EL (cell line): ENCODE measurements at regions not wholly inside any gene's neighbourhood (a gene's known extent, or its start where the extent isn't known, plus 50 kb on each side); places are given as distances from the start of the nearest gene placed in this dataset.
A peak's percentile ranks its signal among the peaks of the same experiment; 100 is the strongest.

Experiments
- DNase-seq: peaks from one replicate; pipeline ENCODE4 v3.0.0-alpha.2; 2016

DNA sequence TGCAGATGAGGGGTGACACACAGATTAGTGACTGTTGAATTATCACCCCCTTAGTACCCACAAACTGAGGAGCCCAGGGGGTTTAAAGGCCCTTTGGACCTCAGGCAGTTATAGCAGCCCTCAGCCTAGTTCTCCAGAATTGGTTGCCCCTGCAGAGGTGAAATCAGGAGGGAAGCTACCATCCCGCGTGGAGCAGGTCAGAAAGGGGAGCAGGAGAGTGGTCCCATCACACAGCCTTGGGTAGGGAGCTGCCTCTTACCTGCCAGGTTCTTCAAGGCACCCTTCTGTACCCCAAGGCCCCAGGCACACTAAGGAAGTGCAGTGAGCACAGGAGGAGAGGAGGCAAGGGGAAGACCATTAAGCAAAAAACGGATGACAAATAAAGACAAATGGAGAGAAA lies 121.2 kb upstream of the TNR start:
- no peak for DNase-seq

DNA sequence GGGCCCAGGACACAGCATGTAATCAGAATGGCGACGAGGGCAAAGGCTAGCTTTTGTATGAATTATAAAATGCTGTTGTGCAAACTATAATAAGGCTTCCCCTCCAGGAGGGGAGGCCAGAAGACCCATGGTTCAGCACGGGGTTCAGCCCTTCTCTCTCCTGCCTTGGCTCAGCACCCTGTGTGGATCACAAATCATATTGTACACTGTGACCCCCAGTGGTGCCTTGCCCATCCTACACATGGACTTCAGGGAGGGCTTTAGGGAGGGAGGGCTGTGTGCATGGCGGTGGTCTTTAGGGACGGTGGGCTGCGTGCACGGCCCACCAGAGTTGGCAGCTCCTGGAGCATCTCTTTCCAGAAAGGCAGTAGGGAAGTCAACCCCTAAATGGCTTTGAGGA lies 120.8 kb upstream of the TNR start:
- DNase-seq, result no peak

DNA sequence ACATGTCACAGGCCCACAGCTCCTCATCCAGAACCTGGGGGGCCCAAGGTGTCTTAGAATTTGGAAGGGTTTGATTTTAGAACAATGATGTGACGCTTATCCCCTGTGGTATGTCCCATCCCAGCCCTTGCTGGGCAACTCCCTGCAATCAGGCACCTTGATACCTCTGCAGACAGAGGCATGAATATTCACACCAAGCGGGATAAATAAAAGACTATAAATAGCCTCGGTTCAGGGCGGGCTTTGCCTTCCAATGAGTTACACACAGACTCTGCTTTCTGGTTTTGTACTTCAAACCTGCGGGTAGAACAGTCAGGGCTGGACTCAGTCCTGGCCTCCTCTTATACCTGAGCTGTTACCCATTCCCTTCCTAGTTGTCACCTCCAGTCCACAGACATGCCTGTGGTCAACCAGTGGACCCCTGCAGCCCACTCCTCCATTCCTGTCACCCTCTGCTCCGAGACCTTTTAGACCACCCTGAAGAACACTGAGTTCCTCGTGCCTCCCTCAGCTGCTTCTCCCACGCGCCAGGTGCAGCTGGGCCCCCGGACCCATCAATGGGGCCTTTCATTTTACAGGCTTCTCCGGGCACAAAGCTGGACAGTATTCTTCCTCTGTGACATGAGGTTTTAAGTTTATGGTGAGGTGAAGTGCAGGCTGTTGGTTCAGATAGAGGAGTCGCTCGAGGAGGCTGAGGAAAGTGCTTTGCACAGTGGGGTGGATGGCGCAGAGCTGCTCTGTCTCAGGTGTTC lies 120.1 kb upstream of the TNR start:
- DNase-seq, result no peak

DNA sequence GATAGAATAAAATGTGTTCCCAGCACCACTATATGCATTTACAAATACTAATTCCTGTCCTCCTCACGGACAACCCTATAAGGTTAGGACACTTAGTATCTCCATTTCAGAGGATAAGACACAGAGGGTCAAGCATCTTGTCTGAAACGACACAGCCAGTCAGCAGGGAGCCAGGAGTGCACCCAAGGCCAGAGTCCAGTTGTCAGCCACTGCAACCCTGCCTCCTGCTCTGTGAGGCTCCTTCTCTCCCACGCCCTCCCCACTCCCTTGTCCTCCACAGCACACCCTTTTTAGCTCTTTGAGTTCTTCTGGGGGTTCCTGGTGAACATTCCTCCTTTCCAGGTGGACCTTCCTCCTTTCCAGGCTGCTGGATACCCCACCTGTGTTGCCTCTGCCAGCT lies 119.0 kb upstream of the TNR start:
- DNase-seq, result no peak

DNA sequence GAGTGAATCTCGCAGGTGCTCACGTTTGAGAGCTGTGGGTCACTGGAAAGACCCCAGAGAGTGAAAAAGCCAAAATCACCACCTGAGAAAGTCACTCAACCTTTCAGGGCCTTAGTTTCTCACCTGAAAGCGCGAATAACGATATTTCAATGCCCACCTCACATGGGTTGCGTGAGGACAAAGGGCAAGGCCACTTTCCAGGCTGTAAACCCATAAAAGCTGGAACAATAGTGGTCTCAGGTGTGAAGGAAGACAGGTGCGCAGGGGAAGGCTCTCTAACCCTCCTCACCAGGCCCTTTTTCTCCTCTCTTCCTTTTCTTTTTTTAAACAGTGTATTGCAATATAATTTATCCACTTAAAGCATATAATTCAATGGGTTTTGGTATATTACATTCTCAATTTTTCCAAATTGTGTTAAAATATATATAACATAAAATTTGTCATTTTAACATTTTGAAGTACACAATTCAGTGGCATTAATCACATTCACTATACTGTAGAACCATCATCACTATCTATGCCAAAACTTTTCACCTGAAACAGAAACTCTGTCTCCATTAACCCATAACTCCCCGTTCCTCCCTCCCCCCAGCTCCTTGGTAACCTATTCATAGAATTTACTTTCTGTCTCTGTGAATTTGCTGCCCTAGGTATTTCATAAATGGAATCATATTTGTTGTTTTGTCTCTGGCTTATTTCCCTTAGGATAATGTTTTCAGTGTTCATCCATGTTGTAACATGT lies 118.4 kb upstream of the TNR start:
- DNase-seq, result no peak

DNA sequence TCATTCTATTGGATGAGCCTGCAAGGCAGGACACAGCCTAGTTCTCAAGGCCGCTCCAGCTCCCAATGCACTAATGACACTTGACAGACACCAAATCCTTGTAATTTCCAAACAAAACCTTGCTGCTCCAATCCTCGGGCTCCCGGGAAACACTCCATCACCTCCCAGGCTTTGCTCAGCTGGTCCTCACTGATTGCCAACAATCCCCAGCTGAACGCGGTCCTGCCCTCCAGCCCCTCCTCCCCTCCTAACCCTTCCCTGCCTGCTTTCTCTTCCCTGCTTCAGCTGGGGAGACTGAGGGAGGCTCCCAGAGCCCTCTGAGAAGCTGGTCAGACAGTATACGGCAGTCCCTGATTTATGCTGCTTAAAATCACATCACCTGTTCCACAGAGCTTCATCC lies 114.4 kb upstream of the TNR start:
- DNase-seq, result no peak

DNA sequence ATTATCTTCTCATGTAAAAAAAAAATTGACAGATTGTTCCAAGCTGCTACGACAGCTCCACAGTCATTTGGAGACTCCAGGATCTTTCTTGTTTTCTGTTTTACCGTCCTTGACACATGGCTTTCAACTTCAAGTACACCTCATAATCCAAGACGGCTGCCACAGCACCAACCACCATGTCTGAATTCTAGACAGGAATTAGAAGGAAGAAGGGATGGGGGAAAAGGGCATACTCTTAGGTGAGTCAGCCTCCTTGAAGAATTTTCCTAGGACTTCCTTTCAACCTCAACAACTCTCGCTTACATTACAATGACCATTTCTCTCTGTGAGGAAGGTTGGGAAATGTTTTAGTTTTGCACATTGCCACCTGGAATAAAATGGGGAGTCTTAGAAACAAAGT lies 110.3 kb upstream of the TNR start:
- DNase-seq, result no peak

DNA sequence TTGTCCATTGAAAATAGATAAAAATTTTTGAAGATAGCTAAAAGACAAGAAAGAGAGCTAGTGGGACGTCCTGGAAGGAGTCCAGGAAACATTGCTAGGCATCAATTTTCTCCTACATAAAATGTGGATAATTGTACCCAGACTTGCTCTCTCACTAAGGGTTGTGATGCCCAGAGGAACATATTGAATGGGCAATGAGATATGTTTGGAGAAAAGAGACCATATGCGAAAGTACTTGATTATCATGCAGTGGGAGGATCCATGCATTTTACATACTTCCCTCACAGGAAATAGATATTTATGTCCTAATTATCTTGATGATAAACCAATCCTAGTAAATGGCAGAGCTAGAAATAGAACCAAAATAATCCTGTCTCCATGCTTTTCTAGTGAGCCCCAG lies 108.4 kb upstream of the TNR start:
- DNase-seq, result no peak

DNA sequence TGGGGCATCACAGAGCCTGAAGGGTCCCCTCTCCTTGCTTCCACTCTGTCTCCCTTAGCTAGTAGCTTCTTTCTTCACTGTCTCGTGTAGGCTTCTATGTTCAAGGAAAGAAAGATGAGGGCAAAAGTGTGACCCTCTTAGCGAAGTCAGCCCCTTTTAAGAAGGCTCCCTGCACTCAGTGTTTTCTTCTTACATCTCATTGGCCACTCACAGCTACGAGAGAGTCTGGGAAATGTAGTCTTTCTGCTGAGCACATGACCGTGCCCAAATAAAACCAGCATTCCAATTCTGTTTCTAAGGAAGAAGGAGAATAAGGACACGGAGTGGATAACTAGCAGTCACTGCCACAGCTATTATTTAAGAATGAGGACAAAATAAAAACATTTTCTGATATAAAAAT lies 104.9 kb upstream of the TNR start:
- DNase-seq, result no peak

DNA sequence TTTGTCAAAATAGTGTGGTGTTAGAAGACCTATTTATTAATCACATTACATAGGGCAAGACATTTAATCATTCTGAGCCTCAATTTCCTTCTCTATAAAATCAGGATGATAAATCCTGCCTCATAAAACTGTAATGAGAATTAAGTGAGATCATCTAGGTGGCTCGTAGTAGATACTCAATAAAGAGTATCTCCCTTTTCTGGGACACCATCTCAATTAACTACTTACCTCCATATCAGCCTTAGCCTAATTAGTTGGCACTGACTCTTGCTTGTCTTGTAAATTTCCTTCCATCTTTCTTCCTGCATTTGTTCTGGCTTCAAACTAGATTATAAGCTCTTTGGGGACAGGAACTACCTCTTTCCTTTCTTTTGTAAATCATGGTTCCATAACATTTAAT lies 102.6 kb upstream of the TNR start:
- no peak for DNase-seq

DNA sequence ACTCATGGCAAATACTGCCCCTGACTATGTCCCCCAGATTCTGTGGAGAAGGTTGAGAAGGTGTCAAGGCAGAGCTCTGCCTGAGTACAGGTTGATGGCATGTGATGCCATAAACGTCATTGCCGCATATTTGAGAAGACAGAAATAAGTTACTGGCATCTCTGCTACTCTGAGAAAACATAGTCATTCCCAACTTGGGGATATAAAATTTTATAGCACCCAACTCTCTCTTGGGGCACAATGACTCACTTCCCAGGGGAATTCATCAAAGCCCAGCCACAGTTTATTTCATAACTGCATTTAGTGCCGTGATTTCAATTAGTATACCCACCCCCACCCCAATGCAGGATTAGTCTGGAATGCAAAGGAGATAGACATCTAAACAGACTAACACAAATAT lies 101.9 kb upstream of the TNR start:
- no peak for DNase-seq

DNA sequence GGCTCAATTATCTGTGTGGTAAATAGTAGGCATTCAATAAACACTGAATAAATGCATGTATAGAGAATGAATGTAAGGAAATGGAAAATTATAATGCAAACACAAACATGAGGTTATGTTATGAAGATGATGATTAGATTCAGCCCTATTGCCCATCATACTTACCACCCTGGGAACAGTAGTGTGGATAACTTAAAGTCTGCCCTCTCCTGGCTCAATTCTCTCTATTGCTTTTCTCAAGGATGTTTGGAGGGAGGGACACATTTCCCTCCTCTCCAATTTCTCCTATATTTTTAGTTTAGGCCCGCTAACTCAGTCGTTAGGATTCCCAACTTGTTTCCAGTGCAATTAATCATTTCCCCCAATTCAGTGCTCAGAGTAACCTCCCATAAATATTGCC lies 101.5 kb upstream of the TNR start:
- no peak for DNase-seq

DNA sequence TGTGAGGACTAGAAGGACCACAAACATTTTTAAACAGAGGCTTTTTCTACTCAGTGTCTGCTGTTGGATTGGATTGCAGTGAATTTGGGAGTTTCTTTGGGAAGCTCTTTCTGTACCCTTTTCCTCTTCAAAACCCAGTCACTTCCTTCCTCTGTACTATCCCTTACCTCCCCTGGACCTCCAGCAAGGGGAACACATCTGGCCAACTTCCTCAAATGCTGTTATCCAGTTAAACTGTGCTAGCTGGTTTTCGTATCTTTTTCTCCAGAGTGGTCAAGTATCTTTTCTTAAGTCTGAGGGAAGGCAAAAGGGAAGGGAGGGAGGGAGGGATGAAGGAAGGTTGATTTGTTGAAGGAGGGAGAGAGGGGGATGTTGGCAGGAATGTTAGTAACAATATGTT lies 99.2 kb upstream of the TNR start:
- DNase-seq, result no peak

DNA sequence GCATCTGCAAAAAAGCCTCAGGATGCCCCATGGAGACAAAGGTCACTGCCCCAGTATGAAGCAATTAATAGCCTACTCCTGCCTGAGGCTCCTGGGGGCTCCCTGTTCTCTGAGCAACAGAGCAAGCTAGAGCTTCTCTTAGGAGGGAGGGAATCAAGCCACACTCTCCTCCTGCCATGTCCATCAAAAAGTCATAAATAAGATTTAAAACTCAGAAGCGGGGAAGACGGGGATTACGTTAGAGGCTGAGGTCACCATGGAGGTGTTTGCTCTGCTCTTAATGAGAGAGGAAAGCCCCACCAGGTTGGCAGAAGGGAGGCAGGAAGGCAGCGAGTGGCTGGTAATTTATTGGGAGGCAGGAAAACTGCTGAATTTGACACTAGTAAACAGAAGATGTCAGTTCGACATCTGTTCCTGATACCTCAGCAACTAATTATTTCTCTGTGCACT lies 98.4 kb upstream of the TNR start:
- DNase-seq, result no peak

DNA sequence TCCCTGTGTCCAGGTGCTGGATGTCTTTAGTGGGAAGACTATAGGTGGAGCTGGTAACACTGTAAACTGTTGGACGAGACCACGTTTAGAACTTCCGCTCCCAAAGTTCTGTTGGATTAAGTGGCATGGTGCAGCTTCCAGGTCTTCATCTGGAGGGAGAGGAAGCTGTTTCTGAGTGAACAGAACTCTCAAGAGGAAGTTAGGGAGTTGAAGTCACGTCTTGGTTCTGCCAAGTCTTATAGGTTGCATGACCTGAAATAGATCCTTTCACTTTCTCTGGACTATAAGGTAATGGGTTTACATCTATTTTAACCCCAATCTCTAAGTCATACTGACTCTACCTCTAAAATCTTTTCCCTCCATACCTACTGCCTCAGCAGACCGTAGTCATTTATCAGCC lies 97.4 kb upstream of the TNR start:
- no peak for DNase-seq

DNA sequence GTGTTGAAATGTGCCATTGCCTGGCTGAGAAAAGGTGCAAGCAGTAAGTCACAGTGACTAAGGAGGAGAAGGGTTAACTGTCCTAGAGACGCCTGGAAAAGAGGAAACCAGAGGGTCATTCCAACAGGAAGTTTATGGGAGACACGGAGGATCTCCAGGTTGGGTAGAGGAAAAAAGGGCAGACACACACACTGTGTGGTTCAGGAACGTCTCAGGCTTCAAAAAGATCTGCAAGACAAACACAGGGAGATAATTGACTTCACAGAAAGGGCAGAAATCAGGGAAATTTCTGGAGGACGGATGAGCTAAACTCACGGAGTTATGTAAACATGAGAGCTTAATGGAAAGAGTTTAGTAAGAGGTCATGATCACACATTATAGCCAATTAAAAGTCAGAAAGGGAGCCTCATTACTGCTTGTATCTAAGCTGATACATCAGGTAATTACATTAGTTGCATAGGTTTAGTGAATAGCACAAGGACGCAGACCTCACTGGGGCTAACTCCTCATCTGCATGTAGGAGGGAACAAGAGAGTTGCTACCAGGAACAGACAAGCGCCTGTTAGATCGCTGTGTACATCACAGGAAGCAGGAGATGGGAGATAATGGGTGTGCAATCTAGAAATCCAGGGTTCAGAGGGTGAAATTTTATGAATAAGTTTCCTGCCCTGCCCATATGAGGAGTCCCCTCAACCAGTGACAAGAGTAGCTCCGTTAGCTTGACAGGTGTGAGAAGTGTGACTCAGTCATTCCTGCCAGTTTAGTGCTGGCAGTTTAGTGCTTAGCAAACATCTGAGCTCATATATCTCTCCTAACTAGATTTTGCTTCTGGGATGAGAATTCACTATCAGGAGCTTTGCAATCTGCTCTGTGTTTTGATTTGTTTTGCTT lies 96.6 kb upstream of the TNR start:
- peak; percentile 33 for DNase-seq

DNA sequence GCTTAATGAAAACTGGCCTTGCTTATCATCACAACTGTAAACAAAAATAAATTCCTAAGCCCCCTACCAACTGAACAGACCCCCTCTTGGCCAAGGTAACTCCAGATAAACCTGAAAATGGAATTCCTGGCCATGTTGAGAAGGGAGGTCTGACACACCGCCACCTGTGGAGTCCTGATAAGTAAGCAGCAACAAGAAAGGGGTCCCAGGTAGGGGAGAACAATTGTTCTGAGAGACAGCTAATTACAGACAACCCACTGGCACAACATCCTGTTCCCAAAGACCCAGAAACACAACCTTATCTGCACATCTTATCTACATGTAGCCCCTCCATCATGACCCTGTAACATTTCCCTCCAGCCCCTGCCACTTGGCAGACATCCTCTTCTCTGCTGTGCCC lies 91.2 kb upstream of the TNR start:
- no peak for DNase-seq

DNA sequence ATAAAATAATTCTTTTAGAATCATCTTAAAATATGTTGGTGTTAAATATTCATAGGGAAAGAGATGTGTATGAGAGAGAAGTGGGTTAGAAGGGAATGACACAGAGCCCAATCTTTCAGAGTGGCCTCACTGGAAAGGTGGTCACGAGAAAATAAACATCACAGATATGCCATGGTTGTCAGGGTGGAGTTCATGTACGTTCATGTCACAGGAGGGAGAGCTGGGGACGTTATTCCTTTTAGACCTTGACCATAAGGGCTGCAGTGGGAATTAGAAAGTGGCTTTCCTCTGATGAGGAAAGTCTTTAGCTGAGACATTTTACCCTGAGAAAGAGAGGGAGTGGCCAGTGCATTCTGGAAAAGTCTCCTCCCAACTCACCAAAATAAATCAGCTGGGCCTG lies 90.6 kb upstream of the TNR start:
- DNase-seq, result no peak

DNA sequence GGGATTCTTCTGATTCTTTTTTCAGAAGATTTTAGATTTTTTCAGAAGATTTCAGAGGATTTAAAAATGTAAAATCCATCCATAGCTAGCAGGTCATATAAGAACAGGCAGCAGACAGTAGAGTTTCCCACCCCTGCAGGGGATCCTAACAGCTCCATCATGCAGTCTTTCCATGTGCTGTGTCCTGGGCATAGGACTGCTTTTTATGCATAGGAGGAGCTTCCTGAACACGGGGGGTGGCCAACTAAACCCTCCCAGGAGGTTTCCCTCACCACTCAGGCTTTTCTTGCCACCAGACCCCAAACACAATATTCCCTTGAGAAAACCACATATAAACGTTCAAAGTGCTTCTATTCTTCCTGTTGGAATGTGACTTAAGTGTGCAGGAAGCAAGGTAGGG lies 90.1 kb upstream of the TNR start:
- DNase-seq, result no peak

DNA sequence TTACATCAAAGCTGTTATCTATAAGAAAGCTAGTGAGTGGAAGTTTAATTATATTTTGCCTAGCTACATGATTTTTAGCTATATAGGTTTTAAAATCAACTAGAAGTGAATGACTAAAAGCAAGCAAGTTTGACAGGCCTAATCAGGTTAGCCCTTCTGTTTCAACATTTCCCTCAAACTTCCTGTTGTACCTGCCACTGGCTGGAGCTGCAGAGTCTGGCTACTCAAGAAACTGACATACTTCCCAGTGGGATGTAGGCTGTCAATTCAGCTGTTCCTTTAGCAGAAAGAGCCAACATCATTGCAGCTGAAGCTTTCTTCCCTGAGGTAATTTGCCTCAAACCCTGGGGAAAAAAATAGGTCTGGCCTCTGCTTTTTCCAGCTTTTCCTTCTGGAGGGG lies 87.1 kb upstream of the TNR start:
- DNase-seq, result no peak

DNA sequence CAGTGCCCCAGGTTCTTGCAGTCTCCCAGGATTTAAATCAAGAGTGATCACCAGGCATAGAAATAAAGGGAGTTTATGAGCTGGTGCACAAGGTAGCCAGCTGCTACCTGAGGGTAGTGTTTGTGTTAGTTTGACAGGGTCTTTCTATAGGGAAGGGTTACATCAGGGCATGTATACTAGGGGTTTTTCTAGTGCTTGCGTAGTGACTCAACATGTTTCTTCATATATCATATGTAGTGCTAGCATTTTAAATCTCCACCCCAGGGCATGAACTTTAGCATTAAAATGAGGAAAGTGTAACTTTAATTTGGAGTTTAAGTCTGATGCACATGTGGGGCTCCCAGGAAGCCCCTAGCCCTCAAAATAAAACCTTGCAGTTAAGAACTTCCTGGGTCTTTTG lies 86.5 kb upstream of the TNR start:
- no peak for DNase-seq

DNA sequence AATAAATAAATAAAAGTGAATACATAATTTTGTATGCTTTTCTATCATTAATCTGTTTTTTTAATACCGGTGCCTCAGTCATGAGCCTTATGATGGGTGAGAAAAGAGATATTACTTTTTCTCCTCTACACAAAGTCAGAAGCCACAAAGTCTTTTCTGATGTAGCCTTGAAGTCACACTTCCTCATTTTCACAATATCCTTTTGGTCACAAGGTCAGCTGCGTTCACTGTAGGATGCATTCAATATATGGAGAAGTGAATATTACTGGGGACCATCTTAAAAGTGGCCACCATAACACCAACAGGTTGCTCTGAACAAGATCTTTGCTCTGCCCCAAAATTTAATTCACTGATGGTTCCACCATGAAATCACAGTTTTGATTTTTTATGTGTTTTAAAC lies 83.3 kb upstream of the TNR start:
- DNase-seq, result no peak

DNA sequence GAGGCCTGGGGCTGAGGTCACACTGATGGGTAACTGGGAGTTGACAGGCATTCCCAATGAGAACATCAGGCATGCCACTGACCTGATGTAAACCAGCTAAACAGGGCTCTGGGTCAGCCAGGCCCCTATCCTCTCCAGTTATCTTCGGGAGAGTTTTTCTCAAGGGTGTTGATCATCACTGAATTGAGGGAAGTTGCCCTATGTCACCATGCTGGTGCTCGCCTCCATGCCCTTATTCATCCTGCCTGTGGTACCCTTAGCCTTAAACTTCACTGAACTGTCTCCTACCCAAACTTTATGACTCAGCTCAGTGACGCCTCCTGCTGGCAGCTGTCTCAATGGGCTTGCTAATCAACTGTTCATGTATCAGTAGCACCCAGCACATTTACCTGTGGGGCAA lies 80.7 kb upstream of the TNR start:
- DNase-seq, result no peak

DNA sequence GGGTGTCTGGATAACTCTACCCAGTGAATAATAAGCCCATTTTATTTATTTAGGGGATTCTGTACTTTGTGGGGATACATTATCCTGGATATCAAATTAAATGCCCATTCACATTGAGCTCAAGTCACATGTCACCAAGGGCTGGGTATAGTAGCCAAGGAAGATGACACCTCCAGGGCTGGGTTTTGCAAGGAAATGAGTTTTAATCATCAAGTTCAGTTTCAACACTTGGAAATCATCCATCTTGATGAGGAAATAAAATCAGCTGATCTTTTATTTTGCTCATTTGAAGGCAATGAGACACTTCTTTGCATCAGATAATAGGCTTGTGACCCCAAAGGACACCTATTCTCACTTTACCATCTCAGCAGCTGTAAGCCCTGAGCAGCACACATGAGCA lies 80.0 kb upstream of the TNR start:
- DNase-seq, result no peak
